ENCODE measurements at regions not wholly inside any gene's neighbourhood (a gene's known extent, or its start where the extent isn't known, plus 50 kb on each side); places are given as distances from the start of the nearest gene placed in this dataset.

GRCh38 chr11:80390505-80390904 is 949.7 kb upstream of the TENM4 start:
- no peak for TF ChIP-seq ZFX (IDR thresholded peaks at IDR 0.05; ENCODE audit: borderline replicate concordance)
- TF ChIP-seq, protein P1, sequence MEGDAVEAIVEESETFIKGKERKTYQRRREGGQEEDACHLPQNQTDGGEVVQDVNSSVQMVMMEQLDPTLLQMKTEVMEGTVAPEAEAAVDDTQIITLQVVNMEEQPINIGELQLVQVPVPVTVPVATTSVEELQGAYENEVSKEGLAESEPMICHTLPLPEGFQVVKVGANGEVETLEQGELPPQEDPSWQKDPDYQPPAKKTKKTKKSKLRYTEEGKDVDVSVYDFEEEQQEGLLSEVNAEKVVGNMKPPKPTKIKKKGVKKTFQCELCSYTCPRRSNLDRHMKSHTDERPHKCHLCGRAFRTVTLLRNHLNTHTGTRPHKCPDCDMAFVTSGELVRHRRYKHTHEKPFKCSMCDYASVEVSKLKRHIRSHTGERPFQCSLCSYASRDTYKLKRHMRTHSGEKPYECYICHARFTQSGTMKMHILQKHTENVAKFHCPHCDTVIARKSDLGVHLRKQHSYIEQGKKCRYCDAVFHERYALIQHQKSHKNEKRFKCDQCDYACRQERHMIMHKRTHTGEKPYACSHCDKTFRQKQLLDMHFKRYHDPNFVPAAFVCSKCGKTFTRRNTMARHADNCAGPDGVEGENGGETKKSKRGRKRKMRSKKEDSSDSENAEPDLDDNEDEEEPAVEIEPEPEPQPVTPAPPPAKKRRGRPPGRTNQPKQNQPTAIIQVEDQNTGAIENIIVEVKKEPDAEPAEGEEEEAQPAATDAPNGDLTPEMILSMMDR (IDR thresholded peaks at IDR 0.05): no peak

GRCh38 chr11:80388536-80388935 is 947.7 kb upstream of the TENM4 start:
- TF ChIP-seq ZFX (IDR thresholded peaks at IDR 0.05; ENCODE audit: borderline replicate concordance): no peak
- TF ChIP-seq, protein P1 (IDR thresholded peaks at IDR 0.05): no peak
- H3K27ac ChIP-seq: no peak overlapping the region

More at GRCh38 chr11:80390505-80390904, 949.7 kb upstream of the TENM4 start:
- no peak overlapping the region for H3K27ac ChIP-seq

DNA sequence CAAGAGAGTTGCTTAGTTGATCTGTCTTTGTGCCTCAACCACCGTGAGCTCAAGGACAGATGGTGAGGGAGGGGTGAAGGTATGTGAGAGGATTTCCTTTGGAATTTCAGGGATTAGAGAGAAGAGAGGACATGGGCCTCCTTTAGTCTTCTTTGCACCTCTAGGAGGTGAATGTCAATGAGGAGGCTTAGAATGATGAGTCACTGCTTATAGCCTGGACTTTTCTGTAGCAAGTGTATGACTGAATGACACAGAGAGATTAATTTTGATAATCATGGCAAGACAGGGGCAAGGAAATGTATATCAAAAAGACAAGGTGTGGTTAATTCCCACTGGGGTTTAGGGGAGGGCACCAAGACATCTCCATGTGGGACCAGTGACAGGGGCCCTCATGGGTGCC is 947.3 kb upstream of the TENM4 start:
- H3K27ac ChIP-seq: no peak overlapping the region
- TF ChIP-seq, protein P1 (IDR thresholded peaks at IDR 0.05): no peak
- TF ChIP-seq ZFX (IDR thresholded peaks at IDR 0.05; ENCODE audit: borderline replicate concordance): no peak

DNA sequence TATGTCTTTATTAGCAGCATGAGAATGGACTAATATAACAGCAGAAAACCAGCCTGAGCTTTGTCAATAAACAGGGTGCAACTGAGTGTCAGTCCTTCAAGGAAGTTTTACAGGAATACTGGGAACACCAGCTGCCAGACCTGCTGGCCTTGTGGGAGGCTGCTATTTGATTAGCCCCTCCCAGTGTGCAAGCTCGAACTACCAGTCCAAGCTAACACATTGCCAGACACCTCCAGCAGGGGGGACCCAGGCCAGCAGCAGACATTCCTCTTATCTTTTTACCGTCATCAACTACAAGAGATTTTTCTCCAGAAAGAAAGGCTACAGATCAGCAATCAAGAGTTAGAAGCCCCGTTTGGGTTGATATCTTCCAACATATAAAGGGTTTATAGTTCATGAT is 942.8 kb upstream of the TENM4 start:
- no peak overlapping the region for H3K27ac ChIP-seq
- TF ChIP-seq ZFX (IDR thresholded peaks at IDR 0.05; ENCODE audit: borderline replicate concordance): no peak
- TF ChIP-seq, protein P1 (IDR thresholded peaks at IDR 0.05): no peak

DNA sequence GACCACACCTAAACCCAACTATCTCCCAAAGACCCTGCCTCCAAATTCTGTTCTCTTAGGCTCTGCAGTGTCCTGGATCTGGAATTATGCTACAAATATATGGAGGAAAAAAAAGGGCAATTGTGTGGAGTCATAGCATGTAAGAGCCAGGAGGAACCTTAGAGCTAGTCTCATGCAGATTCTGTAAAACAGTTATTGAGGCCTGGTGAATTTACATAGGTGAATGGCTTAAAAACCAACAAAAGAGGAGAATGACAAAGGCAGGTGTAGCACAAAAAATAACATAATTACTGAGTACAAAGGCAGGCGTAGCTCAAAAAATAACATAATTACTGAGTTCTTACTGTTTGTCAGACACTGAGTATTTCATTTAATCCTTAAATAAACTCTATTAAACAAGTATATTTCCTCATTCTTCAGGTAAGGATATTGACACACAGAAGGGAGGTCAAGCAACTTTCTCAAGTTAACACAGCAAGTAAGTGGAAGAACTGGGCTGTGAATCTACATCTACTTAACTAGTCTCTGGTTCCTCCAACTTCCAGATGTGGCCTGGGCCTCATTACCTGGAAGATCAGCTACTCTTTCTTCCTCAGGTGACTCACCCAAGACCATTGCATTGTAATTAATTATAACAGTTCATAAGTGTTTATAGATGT is 938.9 kb upstream of the TENM4 start:
- TF ChIP-seq, protein P1 (IDR thresholded peaks at IDR 0.05): no peak
- no peak for TF ChIP-seq ZFX (IDR thresholded peaks at IDR 0.05; ENCODE audit: borderline replicate concordance)
- H3K27ac ChIP-seq: no peak overlapping the region

- H3K27ac ChIP-seq: no peak overlapping the region
- TF ChIP-seq, protein P1 (IDR thresholded peaks at IDR 0.05): no peak
- no peak for TF ChIP-seq ZFX (IDR thresholded peaks at IDR 0.05; ENCODE audit: borderline replicate concordance)
These were observed 931.1 kb upstream of the TENM4 start for GRCh38 chr11:80371931-80372330.

GRCh38 chr11:80365980-80366379 is 925.1 kb upstream of the TENM4 start:
- no peak overlapping the region for H3K27ac ChIP-seq
- TF ChIP-seq ZFX (IDR thresholded peaks at IDR 0.05; ENCODE audit: borderline replicate concordance): no peak
- TF ChIP-seq, protein P1 (IDR thresholded peaks at IDR 0.05): no peak
